ENCODE measurements at regions not wholly inside any gene's neighbourhood (a gene's known extent, or its start where the extent isn't known, plus 50 kb on each side); places are given as distances from the start of the nearest gene placed in this dataset.

DNA sequence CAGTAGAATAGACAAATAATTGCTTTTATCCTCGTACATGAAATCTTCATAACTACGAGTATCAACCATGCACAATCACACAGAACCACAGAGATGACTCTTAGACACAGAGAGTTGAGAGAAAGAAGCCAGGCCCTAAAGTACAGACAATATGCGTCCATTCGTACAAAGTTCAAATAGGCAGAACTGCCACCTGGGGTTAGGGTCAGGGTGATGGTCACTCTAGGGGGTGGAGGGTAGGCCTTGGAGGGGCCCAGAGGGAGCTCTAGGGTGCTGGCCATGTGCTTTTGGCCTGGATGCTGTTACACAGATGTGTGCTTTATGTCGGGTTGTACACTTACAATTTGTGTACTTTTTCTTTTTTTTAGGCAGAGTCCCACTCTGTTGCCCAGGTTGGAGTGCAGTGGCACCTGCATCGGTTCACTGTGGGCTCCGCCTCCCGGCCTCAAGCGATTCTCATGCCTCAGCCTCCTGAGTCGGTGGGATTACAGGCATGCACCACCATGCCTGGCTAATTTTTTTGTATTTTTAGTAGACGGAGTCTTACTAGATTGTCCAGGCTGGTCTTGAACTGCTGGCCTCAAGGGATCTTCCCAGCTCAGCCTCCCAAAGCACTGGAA lies 65.9 kb upstream of the KLF13 start:
- in situ Hi-C loops (cut with HindIII; ENCODE audit: low sequenced_read_pairs), result no loop called here

DNA sequence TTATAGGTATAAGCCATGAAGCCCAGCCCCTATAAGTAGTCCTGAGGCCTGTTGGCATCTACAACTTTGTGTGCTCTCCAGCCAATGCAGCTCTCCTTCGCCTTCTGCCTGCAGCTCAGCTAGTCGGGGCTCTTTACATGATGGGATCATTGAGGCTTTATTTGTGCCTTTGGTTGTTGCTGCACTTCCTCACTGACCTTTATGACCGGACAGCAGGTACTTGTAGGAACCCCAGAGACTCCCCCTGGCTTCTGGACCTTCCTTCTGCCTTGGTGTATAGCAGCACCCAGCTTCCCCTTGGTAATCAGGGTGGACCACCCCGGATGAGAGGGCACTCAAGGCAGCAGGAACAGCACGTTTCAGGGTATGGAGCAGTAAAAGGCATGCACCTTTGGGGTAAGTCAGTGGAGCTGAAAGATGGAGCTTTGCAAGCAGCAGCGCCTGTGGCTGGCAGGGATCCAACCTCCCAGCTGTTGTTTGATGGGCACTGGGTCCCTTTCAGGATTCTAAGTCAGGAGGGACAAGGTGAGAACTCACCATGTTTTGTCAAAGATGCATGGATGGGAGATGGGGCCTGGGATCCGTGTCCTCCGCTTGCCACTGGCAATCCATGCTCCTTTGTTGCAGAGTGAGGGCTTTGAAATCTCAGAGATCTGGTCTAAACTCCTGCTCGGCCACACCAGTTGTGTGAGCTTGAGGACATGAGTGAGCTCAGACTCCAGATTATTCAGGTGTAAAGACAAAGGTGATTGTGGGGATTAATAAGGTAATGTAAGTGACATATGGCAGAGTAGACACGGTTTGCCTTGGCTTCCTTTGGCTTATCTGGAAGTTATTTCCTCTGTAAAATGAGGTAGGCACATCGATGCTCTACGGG lies 65.1 kb upstream of the KLF13 start:
- in situ Hi-C loops (cut with HindIII; ENCODE audit: low sequenced_read_pairs), result no loop called here

DNA sequence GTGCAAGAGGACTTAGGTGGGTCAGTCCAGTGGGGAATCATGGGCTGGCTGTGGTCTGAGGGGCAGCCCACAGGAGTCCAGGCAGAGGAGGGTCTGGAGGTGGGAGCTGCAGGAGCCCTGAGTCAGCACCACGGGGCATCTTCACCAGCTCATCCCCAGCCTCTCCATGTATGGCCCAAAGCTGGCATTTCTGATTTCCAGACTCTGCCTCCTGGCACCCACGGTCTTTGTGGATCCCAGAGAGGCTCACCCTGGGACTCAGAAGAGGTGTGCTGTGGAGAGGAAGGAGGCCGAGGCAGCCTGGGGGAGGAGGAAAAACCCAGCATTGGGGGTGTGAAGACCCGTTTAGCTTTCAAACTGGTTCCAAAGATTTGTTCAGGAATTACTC lies 64.5 kb upstream of the KLF13 start:
- in situ Hi-C loops (cut with HindIII; ENCODE audit: low sequenced_read_pairs), result no loop called here

DNA sequence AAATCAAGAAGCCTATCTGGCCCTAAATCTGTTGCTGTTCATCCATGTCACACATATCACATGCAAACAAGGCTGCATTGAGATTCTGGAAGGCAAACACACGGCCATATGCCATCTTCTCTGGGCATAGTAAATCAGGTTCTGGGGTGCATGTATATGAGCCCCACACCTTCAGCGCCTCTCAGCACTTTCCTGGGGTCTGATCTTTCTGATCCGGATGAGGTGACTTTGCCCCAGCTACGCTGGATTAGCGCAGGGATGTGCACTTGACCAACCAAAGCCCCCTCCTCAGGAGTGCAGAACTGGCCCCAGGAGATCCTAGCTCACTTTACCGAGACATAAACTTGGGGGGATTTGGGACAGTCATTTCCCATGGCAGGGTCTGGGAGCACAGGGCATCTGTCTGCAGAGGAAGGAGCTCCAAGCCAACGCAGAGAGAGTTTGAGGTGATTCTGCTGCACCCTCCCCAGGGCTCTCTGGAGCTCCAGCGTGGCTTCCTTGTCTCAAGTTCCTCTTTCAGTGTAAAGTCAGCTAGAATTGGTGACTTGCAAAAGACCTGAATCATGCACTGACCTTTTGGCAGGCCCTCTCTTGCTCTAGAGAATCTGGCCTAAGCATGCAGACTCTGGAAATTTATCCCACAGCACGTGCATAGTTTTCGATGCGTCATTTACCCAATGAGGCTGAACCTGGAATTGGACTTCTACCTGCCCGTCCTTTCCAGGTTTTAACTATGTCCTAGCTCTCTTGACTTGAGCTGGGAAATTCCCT lies 63.5 kb upstream of the KLF13 start:
- in situ Hi-C loops (cut with HindIII; ENCODE audit: low sequenced_read_pairs), result no loop called here

DNA sequence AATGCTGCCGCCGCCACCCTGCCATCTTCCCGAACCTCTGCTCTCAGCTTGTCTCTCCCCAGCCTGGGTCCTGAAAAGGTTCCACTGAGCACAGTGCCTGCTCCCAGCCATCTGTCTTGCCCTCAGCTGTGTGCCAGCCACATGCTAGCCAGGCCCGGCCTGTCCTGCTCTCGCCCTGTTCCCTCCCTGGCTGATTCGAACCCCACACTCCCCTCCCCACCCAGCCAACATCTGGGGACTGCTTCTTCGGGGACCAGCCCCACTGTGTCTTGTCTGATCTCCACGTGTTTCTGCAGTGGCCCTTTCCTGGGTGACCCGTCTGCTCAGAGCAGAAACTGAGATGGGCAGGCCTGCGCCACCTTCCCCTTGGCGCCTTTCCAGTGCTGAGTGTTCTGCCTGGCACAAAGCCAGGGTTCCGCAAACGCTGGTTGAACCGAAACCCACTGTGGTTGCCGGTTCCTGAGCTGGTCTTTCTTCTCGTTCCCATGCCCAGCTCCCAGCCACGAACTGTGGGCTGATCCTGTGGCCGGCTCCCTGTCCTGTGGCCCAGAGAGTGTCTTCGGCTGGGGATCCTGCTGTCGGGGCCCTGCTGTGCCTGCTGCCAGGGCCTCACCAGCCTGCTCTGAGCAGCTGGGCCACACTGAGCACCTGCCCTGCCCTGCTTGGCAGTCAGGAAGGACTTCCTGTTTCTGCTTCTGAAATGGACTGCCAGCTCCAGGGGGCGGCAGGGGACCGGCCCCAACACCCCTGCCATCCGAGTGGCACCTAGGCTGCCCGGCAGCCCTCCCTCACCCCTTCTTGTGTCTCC lies 62.7 kb upstream of the KLF13 start:
- in situ Hi-C loops (cut with HindIII; ENCODE audit: low sequenced_read_pairs), result no loop called here

DNA sequence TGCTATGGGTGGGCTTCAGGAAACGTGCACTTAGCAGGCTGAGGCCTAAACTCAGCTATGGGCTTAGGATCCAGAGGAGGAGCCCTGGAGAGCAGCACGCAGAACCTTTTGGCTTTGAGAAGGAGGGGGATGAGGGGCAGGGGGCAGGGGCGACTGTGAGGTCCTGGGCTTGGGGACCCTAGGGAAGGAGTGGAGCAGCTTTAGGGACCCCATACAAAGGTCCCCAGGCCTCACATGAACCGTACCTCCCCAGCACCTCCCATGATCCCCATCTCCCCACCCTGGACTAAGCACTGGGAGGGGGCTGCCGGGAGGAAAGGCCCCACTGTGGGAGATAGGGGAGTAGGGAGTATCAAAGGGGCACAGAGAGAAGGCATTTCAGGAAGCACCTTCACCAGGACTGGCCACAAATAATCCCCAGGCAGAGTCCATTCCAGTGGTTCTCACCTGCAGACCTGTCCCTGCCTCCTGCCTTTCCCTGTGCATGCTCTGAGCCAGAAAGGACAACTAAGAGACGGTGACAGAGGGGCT lies 62.0 kb upstream of the KLF13 start:
- in situ Hi-C loops (cut with HindIII; ENCODE audit: low sequenced_read_pairs), result no loop called here

DNA sequence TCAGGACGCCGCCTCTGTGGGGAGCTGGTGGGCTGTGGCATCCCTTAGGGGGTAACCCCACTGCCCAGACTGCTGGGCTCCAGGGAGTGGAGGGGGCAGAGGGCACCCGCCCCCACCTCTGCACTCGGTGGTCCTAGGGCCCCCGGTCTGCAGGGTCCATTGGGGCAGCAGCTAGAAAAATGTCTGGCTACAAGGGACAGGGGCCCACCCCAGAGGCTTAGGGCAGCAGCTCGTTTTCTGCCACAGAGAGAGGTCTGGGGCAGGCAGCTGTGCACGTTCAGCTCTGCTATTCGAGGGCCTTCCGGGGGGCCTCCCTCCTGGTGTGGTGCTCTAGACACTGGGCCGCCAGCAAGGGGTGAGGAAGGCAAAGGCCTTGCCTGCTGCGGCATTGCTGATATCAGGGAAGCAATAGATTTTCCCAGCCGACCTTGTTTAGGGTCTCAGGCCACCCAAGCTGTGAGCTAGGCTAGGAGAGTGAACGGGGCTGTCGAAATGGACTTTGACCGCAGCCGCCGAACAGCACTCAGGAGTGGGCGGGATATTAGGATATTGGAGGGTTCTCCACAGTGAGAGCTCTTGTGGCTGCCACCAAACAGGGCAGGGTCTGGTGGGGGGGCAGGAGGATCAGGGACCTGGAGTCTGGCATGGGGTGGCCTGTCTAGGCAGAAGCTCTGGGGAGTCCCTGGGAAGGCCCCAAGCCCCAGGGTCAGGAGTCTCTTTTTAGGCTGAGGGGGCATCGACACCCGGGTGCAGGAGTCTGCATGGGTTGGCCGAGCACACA lies 61.4 kb upstream of the KLF13 start:
- in situ Hi-C loops (cut with HindIII; ENCODE audit: low sequenced_read_pairs), result no loop called here

DNA sequence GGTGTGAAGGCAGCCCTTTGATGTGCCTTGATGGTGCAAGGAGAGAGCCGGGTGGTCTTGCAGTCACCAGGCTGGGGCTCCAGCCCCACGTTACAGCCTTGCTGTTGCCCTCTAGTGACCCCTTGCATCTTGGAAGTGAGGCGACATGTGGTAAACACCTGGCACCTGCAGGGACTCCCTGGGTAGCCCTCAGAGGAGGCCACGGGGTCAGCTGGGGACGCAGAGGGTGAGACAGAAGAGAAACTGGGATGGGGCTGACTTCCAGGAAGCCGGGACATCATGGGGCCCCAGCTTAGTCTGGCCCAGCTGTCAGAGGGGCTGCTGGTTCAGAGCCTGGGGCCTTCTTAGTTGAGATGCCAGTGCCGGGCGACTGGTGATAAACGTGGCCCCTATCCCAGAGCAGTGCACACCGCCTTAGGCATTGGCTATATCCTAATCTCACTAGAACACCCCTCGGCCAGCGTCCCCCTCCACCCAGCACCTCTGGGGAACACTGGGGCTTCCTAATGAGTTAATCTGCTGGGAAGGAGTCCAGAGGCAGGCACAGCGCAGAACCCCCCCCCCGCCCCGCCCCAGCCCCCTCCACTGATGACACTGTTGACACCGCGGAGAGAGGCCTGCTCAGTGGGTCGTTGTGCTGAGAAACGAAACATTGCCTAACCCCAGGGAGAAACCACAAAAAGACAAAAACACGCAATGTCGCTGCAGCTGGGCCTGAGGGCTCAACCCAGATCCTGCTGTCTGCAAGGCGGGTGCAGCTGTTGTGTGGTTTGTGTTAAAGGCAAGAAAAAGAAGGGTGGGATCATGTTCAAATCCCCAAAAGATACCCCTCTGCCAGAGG lies 60.5 kb upstream of the KLF13 start:
- in situ Hi-C loops (cut with HindIII; ENCODE audit: low sequenced_read_pairs), result no loop called here

DNA sequence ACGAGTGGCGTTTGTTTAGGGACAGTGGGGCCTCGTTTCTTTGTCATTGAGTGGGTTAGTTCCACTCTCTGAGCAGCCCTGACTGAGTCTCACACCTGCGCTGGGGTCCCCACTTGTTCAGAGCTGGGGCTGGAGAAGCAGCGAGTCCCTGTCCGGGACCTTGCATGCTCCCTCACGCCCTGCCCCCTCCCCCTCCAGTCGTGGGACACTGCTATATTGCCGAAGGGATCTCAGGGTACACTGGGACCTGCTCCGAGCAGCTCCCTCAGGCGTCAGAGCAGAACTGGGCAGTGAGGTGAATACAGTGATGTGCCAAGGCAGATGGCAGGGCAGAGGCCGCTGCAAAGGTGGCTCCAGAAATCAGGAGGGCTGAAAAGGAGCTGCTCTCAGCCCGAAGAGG lies 59.9 kb upstream of the KLF13 start:
- in situ Hi-C loops (cut with HindIII; ENCODE audit: low sequenced_read_pairs), result no loop called here

DNA sequence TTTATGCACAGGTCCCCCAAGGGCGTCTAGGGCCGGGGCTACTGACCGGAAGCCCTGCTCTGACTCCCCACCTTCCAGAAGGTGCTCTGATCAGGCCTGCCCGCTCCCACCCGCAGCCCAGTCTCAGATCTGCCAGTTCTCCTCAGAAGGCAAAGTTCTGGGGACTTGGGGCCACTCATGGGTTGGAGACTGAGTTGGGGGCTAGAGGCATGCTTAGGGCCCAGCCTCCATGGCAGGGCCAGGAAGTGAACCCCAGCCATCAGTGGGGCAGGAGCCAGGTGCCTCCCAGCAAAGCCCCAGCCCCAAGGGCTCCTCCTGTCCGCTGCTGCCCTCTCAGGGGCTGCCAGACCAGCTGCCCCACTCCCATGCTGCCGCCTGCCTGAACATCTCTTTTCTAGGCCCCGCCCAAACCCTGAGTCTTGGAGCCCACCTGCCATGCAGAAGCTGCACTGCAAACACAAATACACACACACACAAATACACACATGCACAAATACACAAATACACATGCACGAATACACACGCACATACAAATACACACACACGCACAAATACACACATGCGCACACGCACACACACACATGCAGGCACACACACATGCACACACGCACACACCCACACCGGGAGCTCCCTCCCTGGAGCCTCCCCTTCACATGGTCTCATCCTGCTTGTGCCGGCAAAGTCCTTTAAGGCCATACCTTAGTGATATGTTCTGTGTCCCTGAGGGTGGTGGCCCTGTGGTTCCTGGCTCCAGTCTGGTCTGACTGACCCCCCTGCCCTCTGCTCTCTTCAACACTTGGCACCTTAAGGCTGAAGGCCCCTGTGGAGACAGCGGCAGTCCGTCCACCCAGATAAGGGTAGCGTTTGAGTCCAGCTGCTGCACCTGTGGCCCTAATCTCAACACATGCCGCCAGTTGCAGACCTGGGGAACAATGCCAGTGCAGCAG lies 59.2 kb upstream of the KLF13 start:
- in situ Hi-C loops (cut with HindIII; ENCODE audit: low sequenced_read_pairs), result no loop called here

DNA sequence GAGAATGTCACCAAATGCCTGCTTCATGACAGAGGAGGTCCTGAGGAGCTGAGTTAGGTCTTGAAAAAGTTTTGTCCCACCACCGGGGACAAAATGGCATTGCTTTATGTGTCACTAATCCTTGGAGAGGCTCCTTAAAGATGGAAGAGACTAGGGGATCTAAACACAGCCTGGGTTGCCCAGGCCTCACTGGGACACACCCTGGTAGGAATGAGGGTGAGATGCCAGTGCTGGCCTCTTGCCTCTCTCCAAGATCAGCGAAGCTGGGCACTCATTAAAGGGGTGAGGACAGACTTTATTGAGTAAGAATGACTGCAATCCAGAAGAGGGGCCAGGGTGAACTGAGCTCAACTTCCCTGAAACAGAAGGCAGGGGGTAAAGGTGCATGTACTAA lies 58.5 kb upstream of the KLF13 start:
- in situ Hi-C loops (cut with HindIII; ENCODE audit: low sequenced_read_pairs), result no loop called here

DNA sequence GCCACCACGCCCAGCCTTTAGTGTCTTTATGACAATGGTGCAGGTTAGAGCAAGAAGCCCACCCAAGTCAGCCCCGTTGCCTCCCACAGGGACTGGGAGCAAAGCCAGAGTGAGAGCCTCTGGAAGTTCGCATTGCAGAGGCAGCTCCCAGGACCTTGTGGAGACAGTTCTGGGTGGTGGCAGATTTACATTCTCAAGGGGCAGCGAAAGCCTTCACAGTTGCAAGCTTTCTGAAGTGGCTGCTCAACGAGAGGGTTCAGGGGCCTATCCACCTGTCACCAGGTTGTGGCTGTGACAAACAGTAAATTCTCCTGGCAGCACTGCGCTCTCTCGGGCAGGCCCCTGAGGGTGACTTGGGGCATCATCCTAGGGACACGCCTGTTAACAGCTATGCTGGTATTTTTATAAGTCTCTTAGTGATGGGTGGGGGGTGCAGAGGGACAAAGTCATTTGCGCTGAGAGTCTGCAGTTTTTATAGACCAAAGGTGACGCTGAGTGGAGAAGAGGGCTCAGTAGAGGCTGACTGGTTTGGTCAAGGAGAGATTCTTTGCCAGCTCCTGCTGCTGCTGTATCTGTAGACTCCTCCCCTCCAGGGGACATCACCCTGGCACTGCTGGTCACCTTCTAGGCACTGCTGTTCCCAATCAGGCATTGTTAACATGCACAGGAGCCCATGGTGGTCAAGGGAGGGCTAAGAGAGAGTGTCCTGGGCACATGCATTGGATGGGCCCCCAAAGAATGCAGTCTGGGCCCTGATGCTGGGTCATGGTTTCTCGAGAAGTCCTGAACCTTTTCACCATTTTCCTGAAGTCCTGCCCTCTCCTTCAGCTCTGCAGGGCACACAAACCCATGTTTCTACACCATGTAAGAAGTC lies 57.5 kb upstream of the KLF13 start:
- in situ Hi-C loops (cut with HindIII; ENCODE audit: low sequenced_read_pairs), result no loop called here

DNA sequence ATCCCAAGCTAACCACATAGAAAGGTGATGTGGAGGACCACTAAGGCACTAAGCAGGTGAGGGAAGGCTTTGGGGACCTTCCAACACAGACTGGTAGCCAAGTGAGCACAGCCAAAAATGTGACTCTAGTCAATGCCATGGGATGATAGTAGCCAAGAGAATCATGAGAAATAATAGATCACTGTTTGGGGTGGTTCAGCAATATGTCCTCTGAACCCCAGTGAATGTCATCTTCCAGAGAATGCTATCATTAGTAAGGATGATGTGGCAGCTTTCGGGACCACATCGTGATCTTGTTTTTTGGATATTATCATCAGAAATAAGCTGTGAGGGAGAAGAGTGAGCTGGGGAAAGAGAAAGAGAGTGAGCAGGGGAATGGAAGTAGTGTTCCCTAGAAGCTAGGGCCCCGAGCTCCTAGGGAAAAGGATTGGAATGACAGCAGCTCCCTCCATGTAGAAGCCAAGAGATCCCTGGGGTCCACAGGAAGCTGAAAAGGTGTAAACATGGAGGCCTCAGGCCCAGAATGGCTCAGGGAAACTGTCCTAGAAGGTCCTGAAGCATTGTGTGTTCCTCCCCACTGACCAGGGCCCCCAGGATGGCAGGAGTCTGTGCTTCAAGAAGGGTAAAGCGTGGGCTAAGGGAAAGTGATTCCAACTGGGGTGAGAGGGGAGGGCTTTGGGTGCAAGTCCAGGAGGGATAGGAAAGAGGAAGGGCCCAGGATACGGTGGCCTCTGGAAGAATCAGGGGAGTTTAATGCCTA lies 56.6 kb upstream of the KLF13 start:
- in situ Hi-C loops (cut with HindIII; ENCODE audit: low sequenced_read_pairs), result no loop called here

DNA sequence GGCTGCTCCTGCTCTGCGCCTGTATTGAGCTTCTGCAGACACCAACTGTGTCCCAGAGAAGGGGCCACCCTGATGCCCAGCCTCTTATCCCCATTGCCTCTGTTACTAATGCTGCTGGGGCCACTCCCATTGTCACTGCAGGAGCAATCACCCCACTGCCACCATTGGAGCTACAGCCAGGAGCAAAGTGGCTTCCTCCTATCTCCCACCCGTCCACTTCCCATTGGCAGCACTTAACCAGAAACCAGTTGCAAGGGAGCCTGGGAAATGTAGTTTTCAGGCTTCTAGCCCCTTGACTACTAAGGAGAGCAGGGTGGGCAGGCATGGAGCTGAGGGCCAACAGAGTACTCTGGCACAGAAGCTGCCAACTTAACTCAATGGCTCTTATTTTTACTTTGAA lies 55.9 kb upstream of the KLF13 start:
- in situ Hi-C loops (cut with HindIII; ENCODE audit: low sequenced_read_pairs), result no loop called here

DNA sequence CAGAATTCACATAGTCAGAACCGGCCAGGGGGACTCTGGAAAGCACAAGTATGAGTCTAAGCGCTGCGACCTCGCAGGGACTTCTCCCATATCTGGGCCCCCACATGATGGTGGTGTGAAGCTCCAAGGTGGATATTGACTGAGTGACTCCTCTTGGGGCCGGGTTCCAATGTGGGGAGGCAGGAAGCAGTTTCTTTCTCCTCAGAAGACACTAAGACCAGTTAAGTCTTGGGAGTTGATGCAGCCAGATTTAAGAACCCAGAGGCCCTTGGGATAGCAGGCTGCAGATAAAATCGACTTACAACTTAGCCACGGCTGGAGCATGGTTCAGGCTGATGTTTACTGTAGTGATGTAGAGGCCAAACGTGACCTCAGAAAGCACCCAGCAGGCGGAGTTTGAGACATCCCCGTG lies 55.4 kb upstream of the KLF13 start:
- in situ Hi-C loops (cut with HindIII; ENCODE audit: low sequenced_read_pairs), result no loop called here
